Activated B cell treated with CpG ODN at 0.5 μM for 24 hours (primary cell): ENCODE measurements at regions not wholly inside any gene's neighbourhood (a gene's known extent, or its start where the extent isn't known, plus 50 kb on each side); places are given as distances from the start of the nearest gene placed in this dataset.

Experiments used
- ATAC-seq: fragments of 200-7000 bp; cut with Tn5 transposase; one replicate; pipeline ENCODE4 v1.10.0; 2021; ENCODE audit warnings: low read depth, mild to moderate bottlenecking, moderate library complexity
- CTCF ChIA-PET: fragments of 350-600 bp; sonication (Branson Sonifier 250); formaldehyde crosslinking; loops from one replicate; lab custom pipeline; 2021; ENCODE audit warnings: antibody characterized with exemption; lab: Charles Lee
- POLR2A ChIA-PET: fragments of 350-600 bp; sonication (Branson Sonifier 250); formaldehyde crosslinking; loops from one replicate; lab custom pipeline; 2021; ENCODE audit warnings: antibody characterized with exemption; lab: Charles Lee
- DNase-seq: peaks from one replicate; pipeline ENCODE4 v3.0.0; 2022
- H3K27ac Mint-ChIP-seq: one replicate; pipeline ENCODE4 v1.8.0; 2020; ENCODE audit warnings: mixed read lengths
- H3K27me3 Mint-ChIP-seq: one replicate; pipeline ENCODE4 v1.8.0; 2021; ENCODE audit warnings: mixed read lengths
- H3K36me3 Mint-ChIP-seq: one replicate; pipeline ENCODE4 v1.8.0; 2021; ENCODE audit warnings: low read depth, mixed read lengths
- H3K4me1 Mint-ChIP-seq: one replicate; pipeline ENCODE4 v1.8.0; 2021; ENCODE audit warnings: mixed read lengths
- H3K4me3 Mint-ChIP-seq: one replicate; pipeline ENCODE4 v1.8.0; 2020; ENCODE audit warnings: mild to moderate bottlenecking, mixed read lengths
- H3K9me3 Mint-ChIP-seq: one replicate; pipeline ENCODE4 v1.8.0; 2020; ENCODE audit warnings: mixed read lengths
- intact Hi-C: fragments of 100-400 bp; cut with micrococcal nuclease; formaldehyde crosslinking; loops from one replicate; pipeline ENCODE4 v1.15.1; 2024
- TF ChIP-seq, protein P1 (sequence below): fragments of 200-600 bp; IDR thresholded peaks from one replicate; pipeline ENCODE4 v1.8.0; 2022; ENCODE audit warnings: antibody characterized with exemption, mild to moderate bottlenecking

DNA sequence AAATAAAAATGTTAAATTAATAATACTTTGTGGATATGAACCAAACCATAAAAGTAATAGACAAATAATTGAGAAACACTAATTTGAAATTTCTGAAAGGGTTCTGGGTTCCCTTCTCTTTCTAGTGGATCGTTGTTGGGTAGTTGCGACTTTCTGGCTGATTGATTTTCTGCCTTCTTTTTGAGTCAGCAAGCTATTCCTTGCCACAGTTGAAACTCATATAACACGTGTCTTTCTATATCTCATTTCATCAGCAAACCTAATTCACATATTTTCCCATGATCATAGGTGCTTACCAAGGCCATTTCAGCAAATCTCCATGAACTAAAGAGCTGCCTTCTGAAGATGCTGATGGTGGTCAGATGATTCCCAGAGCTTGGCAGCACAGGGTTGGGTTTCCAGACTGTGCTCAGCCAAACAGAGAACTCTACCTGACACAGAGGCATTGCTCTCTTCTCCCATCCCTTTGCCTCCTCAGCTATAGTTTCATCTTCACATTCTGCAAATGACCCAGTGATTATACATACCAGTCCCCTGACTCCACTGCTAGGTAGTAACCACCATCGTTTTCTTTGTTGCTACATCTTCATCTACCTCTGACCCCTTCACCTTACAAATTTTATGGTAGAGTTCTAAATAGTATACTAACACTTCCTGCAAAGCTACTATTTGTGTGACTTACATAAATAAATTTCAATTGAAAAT is 383.9 kb upstream of the DPH6 start:
- intact Hi-C loops = no loop called here
- Mint-ChIP-seq H3K4me1 (no peaks in the 10 kb centered on the region), H3K4me3 (no peak overlapping the region), H3K36me3 (no peaks in the 10 kb centered on the region), H3K27ac (no peak overlapping the region), H3K27me3 (no peaks in the 10 kb centered on the region), H3K9me3 (no peaks in the 10 kb centered on the region)
- ATAC-seq (no peak), DNase-seq (no peak)
- TF ChIP-seq, protein P1, sequence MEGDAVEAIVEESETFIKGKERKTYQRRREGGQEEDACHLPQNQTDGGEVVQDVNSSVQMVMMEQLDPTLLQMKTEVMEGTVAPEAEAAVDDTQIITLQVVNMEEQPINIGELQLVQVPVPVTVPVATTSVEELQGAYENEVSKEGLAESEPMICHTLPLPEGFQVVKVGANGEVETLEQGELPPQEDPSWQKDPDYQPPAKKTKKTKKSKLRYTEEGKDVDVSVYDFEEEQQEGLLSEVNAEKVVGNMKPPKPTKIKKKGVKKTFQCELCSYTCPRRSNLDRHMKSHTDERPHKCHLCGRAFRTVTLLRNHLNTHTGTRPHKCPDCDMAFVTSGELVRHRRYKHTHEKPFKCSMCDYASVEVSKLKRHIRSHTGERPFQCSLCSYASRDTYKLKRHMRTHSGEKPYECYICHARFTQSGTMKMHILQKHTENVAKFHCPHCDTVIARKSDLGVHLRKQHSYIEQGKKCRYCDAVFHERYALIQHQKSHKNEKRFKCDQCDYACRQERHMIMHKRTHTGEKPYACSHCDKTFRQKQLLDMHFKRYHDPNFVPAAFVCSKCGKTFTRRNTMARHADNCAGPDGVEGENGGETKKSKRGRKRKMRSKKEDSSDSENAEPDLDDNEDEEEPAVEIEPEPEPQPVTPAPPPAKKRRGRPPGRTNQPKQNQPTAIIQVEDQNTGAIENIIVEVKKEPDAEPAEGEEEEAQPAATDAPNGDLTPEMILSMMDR = no peak
- POLR2A ChIA-PET = no interaction called here
- CTCF ChIA-PET = no interaction called here

DNA sequence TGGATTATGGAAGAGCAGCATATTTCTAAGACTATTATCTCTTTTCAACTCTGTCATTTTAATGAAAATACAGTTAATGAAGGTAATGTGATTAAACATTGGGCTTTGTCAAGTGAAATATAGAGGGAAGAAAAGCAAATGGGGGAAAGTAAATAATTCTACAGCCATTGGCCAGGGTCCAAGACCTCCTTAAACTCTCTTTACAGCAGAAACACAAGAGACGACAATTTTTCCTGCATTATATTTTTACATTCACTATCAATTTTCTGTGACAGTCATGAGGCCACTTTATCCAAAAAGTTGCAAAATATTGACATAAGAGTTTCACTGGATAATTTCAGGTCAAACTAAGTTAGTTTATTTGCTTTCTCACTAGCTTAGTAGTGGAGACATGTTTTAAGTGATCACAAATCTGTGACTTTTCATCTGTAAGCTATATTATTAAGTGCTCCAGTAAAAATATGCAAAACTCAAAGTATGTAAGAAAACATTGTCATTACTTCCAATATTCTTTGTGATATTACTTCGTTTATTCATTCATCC is 385.9 kb upstream of the DPH6 start:
- H3K4me3 Mint-ChIP-seq = no peak overlapping the region
- no peaks in the 10 kb centered on the region for H3K27me3 Mint-ChIP-seq
- no peak for ATAC-seq
- H3K27ac Mint-ChIP-seq = no peak overlapping the region
- no peaks in the 10 kb centered on the region for H3K9me3 Mint-ChIP-seq
- POLR2A ChIA-PET = no interaction called here
- TF ChIP-seq, protein P1 = no peak
- H3K4me1 Mint-ChIP-seq = no peaks in the 10 kb centered on the region
- CTCF ChIA-PET = no interaction called here
- DNase-seq = no peak
- no peaks in the 10 kb centered on the region for H3K36me3 Mint-ChIP-seq
- intact Hi-C loops = no loop called here

DNA sequence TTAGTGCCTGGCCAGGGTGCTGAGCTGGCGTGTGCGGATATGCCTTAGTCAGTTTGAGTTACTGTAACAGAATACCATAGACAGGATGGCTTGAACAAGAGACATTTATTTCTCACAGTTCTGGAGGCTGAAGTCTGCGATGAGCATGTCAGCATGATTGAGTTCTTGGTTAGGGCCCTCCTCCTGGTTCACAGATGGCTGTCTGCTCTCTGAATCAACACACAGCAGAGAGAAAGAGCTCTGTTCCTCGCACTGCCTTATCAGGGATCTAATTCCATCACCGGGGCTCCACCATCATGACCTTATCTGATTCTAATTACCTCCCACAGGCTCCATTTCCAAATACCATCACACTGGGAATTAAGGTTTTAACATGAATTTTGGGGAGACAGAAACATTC is 386.6 kb upstream of the DPH6 start:
- DNase-seq (no peak), ATAC-seq (no peak)
- Mint-ChIP-seq H3K36me3 (no peaks in the 10 kb centered on the region), H3K9me3 (no peaks in the 10 kb centered on the region), H3K27ac (no peak overlapping the region), H3K27me3 (no peaks in the 10 kb centered on the region), H3K4me1 (no peaks in the 10 kb centered on the region), H3K4me3 (no peak overlapping the region)
- intact Hi-C loops = no loop called here
- POLR2A ChIA-PET = no interaction called here
- TF ChIP-seq, protein P1 = no peak
- CTCF ChIA-PET = no interaction called here

DNA sequence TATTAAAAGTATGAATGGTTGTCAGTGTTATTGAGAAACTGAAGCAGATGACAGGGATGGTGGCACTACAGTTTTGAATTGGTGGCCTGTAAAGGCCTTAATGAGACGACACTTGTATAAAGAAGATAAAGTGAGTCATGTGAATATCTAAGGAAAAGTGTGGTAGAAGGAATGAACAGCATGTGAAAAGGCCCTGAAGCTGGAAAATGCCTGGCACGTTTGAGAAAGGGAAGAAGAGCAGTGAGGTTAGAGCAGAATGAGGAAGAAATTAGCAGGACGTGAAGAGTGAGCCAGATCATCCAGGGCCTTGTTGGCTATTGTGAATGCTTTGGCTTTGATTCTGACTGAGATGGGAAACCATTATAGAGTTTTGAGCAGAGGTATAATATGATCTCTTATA is 387.6 kb upstream of the DPH6 start:
- H3K4me3 Mint-ChIP-seq = no peak overlapping the region
- H3K9me3 Mint-ChIP-seq = peaks cover 3% of the 10 kb centered on the region
- ChIA-PET POLR2A (no interaction called here), CTCF (no interaction called here)
- intact Hi-C loops = no loop called here
- DNase-seq (no peak), ATAC-seq (no peak)
- no peak overlapping the region for H3K27ac Mint-ChIP-seq
- TF ChIP-seq, protein P1 = no peak
- no peaks in the 10 kb centered on the region for H3K36me3 Mint-ChIP-seq
- no peaks in the 10 kb centered on the region for H3K27me3 Mint-ChIP-seq
- no peaks in the 10 kb centered on the region for H3K4me1 Mint-ChIP-seq

DNA sequence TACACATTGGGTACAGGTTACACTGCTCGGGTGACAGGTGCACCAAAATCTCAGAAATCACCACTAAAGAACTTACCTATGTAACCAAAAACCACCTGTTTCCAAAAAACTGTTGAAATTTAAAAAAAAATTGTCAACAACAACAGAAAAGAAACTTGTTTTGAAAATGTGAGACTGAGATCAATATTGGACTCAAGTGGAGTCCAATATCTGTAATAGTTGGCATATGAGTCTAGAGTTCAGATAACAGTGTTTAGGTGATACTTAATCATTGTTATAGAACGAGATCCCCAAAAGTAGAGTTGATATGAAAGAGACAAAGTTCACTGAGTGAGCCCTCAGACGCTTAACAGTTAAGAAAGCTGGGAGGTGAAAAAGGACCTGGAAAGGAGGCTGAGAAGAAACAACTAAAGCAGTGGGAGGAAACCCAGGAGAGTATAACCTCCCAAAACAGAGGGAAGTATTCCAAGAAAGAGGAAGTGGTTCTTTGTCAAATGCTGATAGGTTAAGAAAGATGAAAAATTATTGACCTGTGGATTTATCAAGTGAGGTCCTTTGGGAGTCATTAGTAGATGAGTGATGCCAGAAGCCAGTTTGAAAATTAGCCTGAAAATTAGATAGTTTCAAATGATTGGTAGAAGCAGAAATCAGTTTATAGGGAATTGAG is 388.6 kb upstream of the DPH6 start:
- Mint-ChIP-seq H3K4me1 (no peaks in the 10 kb centered on the region), H3K27ac (no peak overlapping the region), H3K36me3 (no peaks in the 10 kb centered on the region), H3K9me3 (peaks cover 3% of the 10 kb centered on the region), H3K4me3 (no peak overlapping the region), H3K27me3 (no peaks in the 10 kb centered on the region)
- CTCF ChIA-PET = no interaction called here
- TF ChIP-seq, protein P1 = no peak
- ATAC-seq (no peak), DNase-seq (no peak)
- POLR2A ChIA-PET = no interaction called here
- intact Hi-C loops = no loop called here
